IMR-90 (cell line): ENCODE measurements at regions not wholly inside any gene's neighbourhood (a gene's known extent, or its start where the extent isn't known, plus 50 kb on each side); places are given as distances from the start of the nearest gene placed in this dataset.

ENCODE experiments used
- ATAC-seq: fragments of 200-7000 bp; cut with Tn5 transposase; 2 replicates; pipeline ENCODE4 v1.9.1; 2020; ENCODE audit warnings: low read depth, mild to moderate bottlenecking, moderate library complexity
- BruUV-seq: library from RNA; stranded (reverse); fragments of 400-500 nt; replicated peaks from 2 replicates; lab custom pipeline; 2021; lab: Mats Ljungman, UMichigan
- CTCF ChIA-PET: fragments of 300-600 bp; formaldehyde crosslinking; extraction: SDS; loops from one replicate; lab custom pipeline; 2021; ENCODE audit warnings: antibody characterized with exemption; lab: Yijun Ruan, JAX
- POLR2A ChIA-PET: fragments of 300-600 bp; sonication (Branson Sonifier 250); formaldehyde crosslinking; loops from one replicate; lab custom pipeline; 2022; ENCODE audit warnings: antibody characterized with exemption; ENCODE audit not compliant: unreplicated experiment; lab: Charles Lee
- DNase-seq: peaks from one replicate; pipeline ENCODE4 v3.0.0; 2013
- H2AFZ ChIP-seq: replicated peaks from 2 replicates; pipeline ENCODE3; 2013; ENCODE audit warnings: low read length, mild to moderate bottlenecking; ENCODE audit not compliant: poor library complexity
- H2AK5ac ChIP-seq: 2 replicates; pipeline ENCODE4 v1.6.1; 2013; ENCODE audit warnings: low read depth, low read length, inconsistent platforms
- H2AK9ac ChIP-seq: replicated peaks from 2 replicates; pipeline ENCODE3; 2013; ENCODE audit warnings: mild to moderate bottlenecking, low read depth, low read length, moderate library complexity; ENCODE audit not compliant: poor library complexity
- H2BK120ac ChIP-seq: 2 replicates; pipeline ENCODE4 v1.6.1; 2013; ENCODE audit warnings: low read depth, low read length, inconsistent platforms
- H2BK15ac ChIP-seq: 3 replicates; pipeline ENCODE4 v1.6.1; 2013; ENCODE audit warnings: low read depth, low read length, inconsistent platforms
- H2BK20ac ChIP-seq: 2 replicates; pipeline ENCODE4 v1.6.1; 2013; ENCODE audit warnings: low read depth, mild to moderate bottlenecking, inconsistent platforms, low read length, moderate library complexity
- H2BK5ac ChIP-seq: 2 replicates; pipeline ENCODE4 v1.6.1; 2013; ENCODE audit warnings: mild to moderate bottlenecking, low read depth, low read length, inconsistent platforms; ENCODE audit not compliant: poor library complexity, severe bottlenecking
- H3K14ac ChIP-seq: replicated peaks from 2 replicates; pipeline ENCODE4 v1.6.1; 2013; ENCODE audit warnings: low read depth, low read length, inconsistent platforms
- H3K18ac ChIP-seq: 2 replicates; pipeline ENCODE4 v1.6.1; 2013; ENCODE audit warnings: low read depth, low read length, control low read depth
- H3K23ac ChIP-seq: 2 replicates; pipeline ENCODE4 v1.6.1; 2013; ENCODE audit warnings: low read depth, low read length, inconsistent platforms
- H3K27ac ChIP-seq: 2 replicates; pipeline ENCODE4 v1.5.1; 2013; ENCODE audit warnings: mild to moderate bottlenecking, control low read depth, low read length; ENCODE audit not compliant: insufficient read depth
- H3K27me3 ChIP-seq: 2 replicates; pipeline ENCODE4 v1.6.1; 2013; ENCODE audit warnings: low read length; ENCODE audit not compliant: control insufficient read depth, insufficient read depth
- H3K36me3 ChIP-seq: 2 replicates; pipeline ENCODE4 v1.6.1; 2013; ENCODE audit warnings: low read length, mixed read lengths; ENCODE audit not compliant: control insufficient read depth, insufficient read depth
- H3K4ac ChIP-seq: 2 replicates; pipeline ENCODE4 v1.6.1; 2013; ENCODE audit warnings: low read depth, low read length, inconsistent platforms
- H3K4me1 ChIP-seq: 2 replicates; pipeline ENCODE4 v1.6.1; 2013; ENCODE audit warnings: low read length, mixed read lengths; ENCODE audit not compliant: control insufficient read depth, insufficient read depth
- H3K4me2 ChIP-seq: 2 replicates; pipeline ENCODE4 v1.6.1; 2013; ENCODE audit warnings: low read depth, mild to moderate bottlenecking, control low read depth, low read length, moderate library complexity
- H3K4me3 ChIP-seq: 2 replicates; pipeline ENCODE4 v1.5.1; 2013; ENCODE audit warnings: low read depth, mild to moderate bottlenecking, control low read depth, low read length, moderate library complexity; ENCODE audit not compliant: insufficient read depth
- H3K56ac ChIP-seq: 2 replicates; pipeline ENCODE4 v1.6.1; 2013; ENCODE audit warnings: low read length, inconsistent platforms; ENCODE audit not compliant: insufficient read depth; ENCODE audit errors: extremely low read depth
- H3K79me1 ChIP-seq, 2 experiments: 2 replicates each; pipeline ENCODE4 v1.6.1; 2013; ENCODE audit warnings: low read length in 2 of 2, inconsistent platforms in 1 of 2, low read depth in 1 of 2
- H3K9ac ChIP-seq: 2 replicates; pipeline ENCODE4 v1.6.1; 2013; ENCODE audit warnings: low read depth, low read length, control low read depth
- H3K9me1 ChIP-seq: 2 replicates; pipeline ENCODE4 v1.6.1; 2013; ENCODE audit warnings: low read length, inconsistent platforms; ENCODE audit not compliant: insufficient read depth
- H3K9me3 ChIP-seq: 2 replicates; pipeline ENCODE4 v1.6.1; 2013; ENCODE audit warnings: low read length; ENCODE audit not compliant: control insufficient read depth, insufficient read depth
- H4K20me1 ChIP-seq: 2 replicates; pipeline ENCODE4 v1.6.1; 2013; ENCODE audit warnings: low read length, inconsistent platforms; ENCODE audit not compliant: insufficient read depth
- H4K5ac ChIP-seq: 2 replicates; pipeline ENCODE4 v1.6.1; 2013; ENCODE audit warnings: mild to moderate bottlenecking, low read depth, low read length, control low read depth
- H4K8ac ChIP-seq, 2 experiments: 2 replicates each; pipeline ENCODE4 v1.6.1; 2013; ENCODE audit warnings: low read depth in 2 of 2, low read length in 2 of 2, control low read depth in 1 of 2, inconsistent platforms in 1 of 2
- H4K91ac ChIP-seq: 2 replicates; pipeline ENCODE4 v1.6.1; 2013; ENCODE audit warnings: low read depth, low read length, inconsistent platforms; ENCODE audit not compliant: insufficient read depth
- CEBPB ChIP-seq: IDR thresholded peaks from 2 replicates; pipeline ENCODE4 v1.6.1; 2012; ENCODE audit warnings: low read depth, low read length, improper control_type of control experiment
- ELK1 ChIP-seq: fragments of 150-350 bp; IDR thresholded peaks from 2 replicates; pipeline ENCODE4 v1.6.1; 2016; ENCODE audit warnings: low read depth, mild to moderate bottlenecking, low read length, moderate library complexity, borderline replicate concordance
- FOS ChIP-seq: fragments of 150-350 bp; IDR thresholded peaks from 2 replicates; pipeline ENCODE4 v1.6.1; 2016; ENCODE audit warnings: low read depth, low read length
- NFE2L2 ChIP-seq: fragments of 150-350 bp; IDR thresholded peaks from 2 replicates; pipeline ENCODE4 v1.6.1; 2016; ENCODE audit warnings: low read depth, mild to moderate bottlenecking, low read length
- POLR2A ChIP-seq: IDR thresholded peaks from 2 replicates; pipeline ENCODE4 v1.6.1; 2012; ENCODE audit warnings: mild to moderate bottlenecking, low read depth, low read length
- WGBS, 2 experiments: methylation state at CpG; one replicate each; pipeline versions ENCODE4 v1.1.5 to v1.1.7; 2013; ENCODE audit warnings: missing lambda C conversion rate in 2 of 2; ENCODE audit not compliant: insufficient read length in 1 of 2; ENCODE audit errors: extremely low coverage in 2 of 2; 5-methylcytosine and 5-hydroxymethylcytosine counted together
- dilution Hi-C: fragments of 300-500 bp; cut with HindIII; formaldehyde crosslinking; loops from one replicate; pipeline ENCODE4 v1.14.3; 2018; ENCODE audit warnings: low sequenced_read_pairs; ENCODE audit not compliant: unreplicated experiment
- in situ Hi-C: fragments of 300-500 bp; cut with MboI; formaldehyde crosslinking; loops from 3 replicates; pipeline ENCODE4 v1.14.3; 2019; ENCODE audit warnings: low sequenced_read_pairs, inconsistent platforms, mixed read lengths
- intact Hi-C: fragments of 100-400 bp; cut with micrococcal nuclease; formaldehyde crosslinking; loops from 2 replicates; pipeline ENCODE4 v1.10.0; 2022

- 0 out of 2 replicates have a peak overlapping the region, but pooled peaks have one; percentile 75 for H3K14ac ChIP-seq
- intact Hi-C loops = no loop called here
- H3K27me3 ChIP-seq = no peaks in the 10 kb centered on the region
- H4K8ac ChIP-seq = peak overlapping the region in 1 of 2 experiments; percentile 58; a peak in 1 of 4 replicates
- in situ Hi-C loops = no loop called here
- no peak for TF ChIP-seq NFE2L2
- TF ChIP-seq CEBPB = no peak
- TF ChIP-seq POLR2A = no peak
- no peak for TF ChIP-seq FOS
- no peak for TF ChIP-seq ELK1
- 44% methylated on average over 3 of the region's 4 CpGs; no CpG with 5 or more reads in 1 of the 2 experiments for WGBS, 2 experiments
- H4K20me1 ChIP-seq = no peaks in the 10 kb centered on the region
- ATAC-seq = peak; percentile 95
- DNase-seq = peak; percentile 34
- H2BK120ac ChIP-seq = peak overlapping the region; percentile 71; the same call in 1 of the 2 replicates
- CTCF ChIA-PET = no interaction called here
- peak overlapping the region; percentile 88; the same call in 1 of the 2 replicates for H3K18ac ChIP-seq
- H2BK15ac ChIP-seq = no peak overlapping the region
- no peaks in the 10 kb centered on the region; the same call in 1 of the 2 replicates for H3K9me3 ChIP-seq
- no peak overlapping the region for H2BK5ac ChIP-seq
- no peak overlapping the region for H2AK5ac ChIP-seq
- H3K9ac ChIP-seq = no peak overlapping the region; the same call in 1 of the 2 replicates
- no TSS peak for BruUV-seq
- H3K56ac ChIP-seq = no peak overlapping the region
- H2AK9ac ChIP-seq = no peak overlapping the region
- H4K5ac ChIP-seq = peak overlapping the region; percentile 58; the same call in 1 of the 2 replicates
- no peak overlapping the region for H2AFZ ChIP-seq
- peak overlapping the region; percentile 85; the same call in 1 of the 2 replicates for H3K27ac ChIP-seq
- no peaks in the 10 kb centered on the region for H3K36me3 ChIP-seq
- no peak overlapping the region for H3K4me3 ChIP-seq
- POLR2A ChIA-PET = no interaction called here
- H3K23ac ChIP-seq = peak overlapping the region; percentile 75; the same call in 1 of the 2 replicates
- no peaks in the 10 kb centered on the region for H3K79me1 ChIP-seq
- peak overlapping the region; percentile 77 for H4K91ac ChIP-seq
- peak overlapping the region; percentile 56; the same call in 1 of the 2 replicates for H3K4me2 ChIP-seq
- H3K4me1 ChIP-seq = peaks cover 3% of the 10 kb centered on the region; the same call in 1 of the 2 replicates
- H3K9me1 ChIP-seq = no peaks in the 10 kb centered on the region
- peak overlapping the region; percentile 40; the same call in 1 of the 2 replicates for H3K4ac ChIP-seq
- H2BK20ac ChIP-seq = peak overlapping the region; percentile 76; the same call in 1 of the 2 replicates
- dilution Hi-C loops = no loop called here
Measured at GRCh38 chr2:200101922-200102321, 146.5 kb downstream of the MAIP1 start.
